Sigmoid colon (tissue), 3 donors: ENCODE measurements at regions not wholly inside any gene's neighbourhood (a gene's known extent, or its start where the extent isn't known, plus 50 kb on each side); places are given as distances from the start of the nearest gene placed in this dataset.

Experiments used
- POLR2A ChIP-seq, 2 donors: fragments of 450-650 bp; IDR thresholded peaks; one replicate each; pipeline ENCODE4 v1.6.1; 2016; ENCODE audit warnings: antibody characterized with exemption in 2 of 2, mild to moderate bottlenecking in 2 of 2, moderate library complexity in 2 of 2
- TF ChIP-seq, protein P1 (sequence below), 4 experiments: fragments of 450-650 bp in 3 of 4; fragments of 200-600 bp in 1 of 4; IDR thresholded peaks; one replicate each; pipeline ENCODE4 v1.5.1; 2016 to 2019; ENCODE audit warnings: antibody characterized with exemption in 4 of 4, mild to moderate bottlenecking in 3 of 4, moderate library complexity in 2 of 4

GRCh38 chr2:120992791-120993555 lies 257.3 kb downstream of the GLI2 start:
- TF ChIP-seq, protein P1, sequence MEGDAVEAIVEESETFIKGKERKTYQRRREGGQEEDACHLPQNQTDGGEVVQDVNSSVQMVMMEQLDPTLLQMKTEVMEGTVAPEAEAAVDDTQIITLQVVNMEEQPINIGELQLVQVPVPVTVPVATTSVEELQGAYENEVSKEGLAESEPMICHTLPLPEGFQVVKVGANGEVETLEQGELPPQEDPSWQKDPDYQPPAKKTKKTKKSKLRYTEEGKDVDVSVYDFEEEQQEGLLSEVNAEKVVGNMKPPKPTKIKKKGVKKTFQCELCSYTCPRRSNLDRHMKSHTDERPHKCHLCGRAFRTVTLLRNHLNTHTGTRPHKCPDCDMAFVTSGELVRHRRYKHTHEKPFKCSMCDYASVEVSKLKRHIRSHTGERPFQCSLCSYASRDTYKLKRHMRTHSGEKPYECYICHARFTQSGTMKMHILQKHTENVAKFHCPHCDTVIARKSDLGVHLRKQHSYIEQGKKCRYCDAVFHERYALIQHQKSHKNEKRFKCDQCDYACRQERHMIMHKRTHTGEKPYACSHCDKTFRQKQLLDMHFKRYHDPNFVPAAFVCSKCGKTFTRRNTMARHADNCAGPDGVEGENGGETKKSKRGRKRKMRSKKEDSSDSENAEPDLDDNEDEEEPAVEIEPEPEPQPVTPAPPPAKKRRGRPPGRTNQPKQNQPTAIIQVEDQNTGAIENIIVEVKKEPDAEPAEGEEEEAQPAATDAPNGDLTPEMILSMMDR (IDR thresholded peaks at IDR 0.05): no peak
- no peak for TF ChIP-seq POLR2A (IDR thresholded peaks at IDR 0.05)
